Mesendoderm (in vitro differentiated cells): ENCODE measurements at regions not wholly inside any gene's neighbourhood (a gene's known extent, or its start where the extent isn't known, plus 50 kb on each side); places are given as distances from the start of the nearest gene placed in this dataset.
A peak's percentile ranks its signal among the peaks of the same experiment; 100 is the strongest.

Experiments used
- DNase-seq: peaks from one replicate; pipeline ENCODE4 v3.0.0; 2013
- H2AK5ac ChIP-seq: 2 replicates; pipeline ENCODE4 v1.6.1; 2013; ENCODE audit warnings: low read length, inconsistent platforms
- H2BK120ac ChIP-seq: 2 replicates; pipeline ENCODE4 v1.6.1; 2013; ENCODE audit warnings: low read depth, mild to moderate bottlenecking, low read length, moderate library complexity, mixed read lengths
- H2BK15ac ChIP-seq: replicated peaks from 2 replicates; pipeline ENCODE4 v1.6.1; 2013; ENCODE audit warnings: low read depth, mild to moderate bottlenecking, moderate library complexity
- H2BK5ac ChIP-seq: 2 replicates; pipeline ENCODE4 v1.6.1; 2013; ENCODE audit warnings: low read length, inconsistent platforms
- H3K18ac ChIP-seq: 2 replicates; pipeline ENCODE4 v1.6.1; 2013; ENCODE audit warnings: mild to moderate bottlenecking, low read length, mixed read lengths
- H3K23ac ChIP-seq: one replicate; pipeline ENCODE4 v1.6.1; 2013; ENCODE audit warnings: low read length
- H3K27ac ChIP-seq: 2 replicates; pipeline ENCODE4 v1.5.1; 2013; ENCODE audit warnings: low read depth, mild to moderate bottlenecking, inconsistent platforms, low read length, moderate library complexity
- H3K27me3 ChIP-seq: 2 replicates; pipeline ENCODE4 v1.6.1; 2013; ENCODE audit warnings: low read length, control low read depth, mild to moderate bottlenecking, inconsistent platforms; ENCODE audit not compliant: insufficient read depth, poor library complexity
- H3K36me3 ChIP-seq: 2 replicates; pipeline ENCODE4 v1.6.1; 2013; ENCODE audit warnings: low read length, inconsistent platforms; ENCODE audit not compliant: control insufficient read depth, insufficient read depth
- H3K4ac ChIP-seq: one replicate; pipeline ENCODE4 v1.6.1; 2013; ENCODE audit warnings: low read depth, mild to moderate bottlenecking, low read length, moderate library complexity
- H3K4me1 ChIP-seq: 2 replicates; pipeline ENCODE4 v1.6.1; 2013; ENCODE audit warnings: low read depth, low read length, inconsistent platforms; ENCODE audit not compliant: control insufficient read depth
- H3K4me2 ChIP-seq: 2 replicates; pipeline ENCODE4 v1.6.1; 2013; ENCODE audit warnings: low read length
- H3K4me3 ChIP-seq: 2 replicates; pipeline ENCODE4 v1.5.1; 2013; ENCODE audit warnings: mild to moderate bottlenecking, low read length
- H3K56ac ChIP-seq: one replicate; pipeline ENCODE4 v1.6.1; 2013; ENCODE audit warnings: low read length
- H3K79me1 ChIP-seq: 2 replicates; pipeline ENCODE4 v1.6.1; 2013; ENCODE audit warnings: low read length, inconsistent platforms
- H3K79me2 ChIP-seq: 2 replicates; pipeline ENCODE4 v1.6.1; 2013; ENCODE audit warnings: mild to moderate bottlenecking, low read length; ENCODE audit not compliant: control insufficient read depth, insufficient read depth
- H3K9ac ChIP-seq: 2 replicates; pipeline ENCODE4 v1.6.1; 2013; ENCODE audit warnings: low read length, inconsistent platforms
- H4K5ac ChIP-seq: one replicate; pipeline ENCODE4 v1.6.1; 2013; ENCODE audit warnings: low read length
- H4K8ac ChIP-seq: one replicate; pipeline ENCODE4 v1.6.1; 2013; ENCODE audit warnings: low read depth, mild to moderate bottlenecking, control low read depth, low read length, moderate library complexity
- WGBS: extraction: QIAGEN DNeasy Blood & Tissue Kit; methylation state at CpG from one replicate; pipeline ENCODE4 v1.1.7; 2013; ENCODE audit warnings: low lambda C conversion rate, missing lambda C conversion rate; ENCODE audit not compliant: insufficient coverage; ENCODE audit errors: extremely low coverage; 5-methylcytosine and 5-hydroxymethylcytosine counted together

DNA sequence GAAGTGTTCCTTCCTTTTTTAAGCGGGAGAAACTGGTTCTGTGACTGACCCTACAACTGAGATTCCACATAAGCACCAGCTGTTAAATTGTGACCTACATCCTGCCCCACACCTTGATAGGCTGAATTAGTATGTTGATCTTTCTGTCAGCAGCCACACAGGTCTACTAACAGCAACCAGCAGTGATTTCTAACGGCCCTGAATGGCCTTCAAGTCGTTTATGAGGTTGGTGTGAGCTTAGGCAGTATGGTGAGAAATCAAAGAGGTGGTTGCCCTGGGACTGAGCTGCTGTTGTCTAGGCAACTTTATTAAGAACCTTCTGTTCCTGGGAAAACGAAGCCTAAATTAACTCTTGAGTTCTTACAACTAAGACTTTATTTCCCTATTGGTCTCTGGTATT lies 197.2 kb upstream of the FSHR start:
- no peak overlapping the region for H3K18ac ChIP-seq
- H3K56ac ChIP-seq, result peak overlapping the region; percentile 2
- no peak overlapping the region for H2BK5ac ChIP-seq
- no peak overlapping the region for H3K23ac ChIP-seq
- DNase-seq, result peak; percentile 47
- no peak overlapping the region for H4K5ac ChIP-seq
- H2BK15ac ChIP-seq, result no peak overlapping the region
- H3K36me3 ChIP-seq, result no peaks in the 10 kb centered on the region
- H2BK120ac ChIP-seq, result no peak overlapping the region
- H3K4me2 ChIP-seq, result no peak overlapping the region
- no peak overlapping the region for H3K4ac ChIP-seq
- no peak overlapping the region for H3K27ac ChIP-seq
- peaks cover 2% of the 10 kb centered on the region for H3K4me1 ChIP-seq
- no peak overlapping the region for H3K4me3 ChIP-seq
- H4K8ac ChIP-seq, result no peak overlapping the region
- H3K9ac ChIP-seq, result no peak overlapping the region
- no peak overlapping the region for H2AK5ac ChIP-seq
- H3K27me3 ChIP-seq, result no peaks in the 10 kb centered on the region
- no peaks in the 10 kb centered on the region for H3K79me1 ChIP-seq
- no peaks in the 10 kb centered on the region for H3K79me2 ChIP-seq
- no CpG with 5 or more reads among the region's 4 CpGs for WGBS

DNA sequence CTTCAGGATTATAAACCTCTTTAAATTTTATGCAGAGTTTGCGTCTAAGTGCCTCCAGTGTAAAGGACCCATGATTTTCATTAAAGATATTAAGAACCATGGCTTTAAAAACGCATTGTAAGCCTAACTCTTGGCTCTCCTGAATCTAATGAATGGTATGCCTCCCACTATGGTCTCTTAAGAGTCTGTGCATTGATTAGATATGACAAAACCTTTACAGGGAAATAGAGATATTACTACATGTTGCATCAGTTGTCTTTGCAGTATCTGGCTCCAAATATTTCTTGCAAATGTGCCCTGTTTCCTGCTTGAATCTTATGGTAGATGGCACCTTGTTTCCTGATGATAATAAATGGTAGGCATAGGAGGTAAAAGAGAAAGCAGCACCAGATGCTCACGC lies 189.3 kb upstream of the FSHR start:
- WGBS, result no CpG with 5 or more reads among the region's 3 CpGs
- H2BK120ac ChIP-seq, result no peak overlapping the region
- H3K56ac ChIP-seq, result no peak overlapping the region
- no peak overlapping the region for H4K5ac ChIP-seq
- H3K79me1 ChIP-seq, result no peaks in the 10 kb centered on the region
- H3K4me3 ChIP-seq, result no peak overlapping the region
- no peak overlapping the region for H2AK5ac ChIP-seq
- H3K27ac ChIP-seq, result no peak overlapping the region
- no peak for DNase-seq
- no peak overlapping the region for H3K18ac ChIP-seq
- no peak overlapping the region for H2BK15ac ChIP-seq
- no peak overlapping the region for H3K4me2 ChIP-seq
- H3K36me3 ChIP-seq, result no peaks in the 10 kb centered on the region
- no peak overlapping the region for H4K8ac ChIP-seq
- H3K79me2 ChIP-seq, result no peaks in the 10 kb centered on the region
- no peak overlapping the region for H3K9ac ChIP-seq
- no peaks in the 10 kb centered on the region for H3K27me3 ChIP-seq
- H3K23ac ChIP-seq, result no peak overlapping the region
- H3K4ac ChIP-seq, result no peak overlapping the region
- H2BK5ac ChIP-seq, result no peak overlapping the region
- no peaks in the 10 kb centered on the region for H3K4me1 ChIP-seq

DNA sequence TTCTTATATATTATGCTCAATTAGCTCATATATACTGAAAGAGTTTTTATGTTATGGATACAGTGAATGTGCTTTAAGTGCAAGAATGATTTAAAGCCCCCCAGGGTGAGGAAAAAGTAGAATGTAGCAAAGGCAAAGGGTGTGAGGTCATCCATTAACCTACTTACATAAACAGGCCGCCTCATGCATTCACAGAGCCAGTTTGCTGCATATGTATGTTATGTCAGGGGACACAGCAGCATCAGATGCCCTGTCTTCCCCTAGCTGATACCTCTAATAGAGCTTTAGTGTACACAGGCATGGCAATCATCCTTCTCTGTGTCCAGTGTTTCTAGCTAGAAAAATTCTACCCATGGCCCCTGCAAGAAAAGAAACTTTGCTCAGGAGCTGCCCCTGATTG lies 187.8 kb upstream of the FSHR start:
- Histone ChIP-seq H3K4ac (no peak overlapping the region), H2BK5ac (no peak overlapping the region), H3K4me2 (no peak overlapping the region), H2BK120ac (no peak overlapping the region), H4K8ac (no peak overlapping the region), H3K79me1 (no peaks in the 10 kb centered on the region), H3K23ac (no peak overlapping the region), H4K5ac (no peak overlapping the region), H2AK5ac (no peak overlapping the region), H3K4me1 (no peaks in the 10 kb centered on the region), H3K27ac (no peak overlapping the region), H3K9ac (no peak overlapping the region), H3K18ac (no peak overlapping the region), H2BK15ac (no peak overlapping the region), H3K79me2 (no peaks in the 10 kb centered on the region), H3K56ac (no peak overlapping the region), H3K27me3 (no peaks in the 10 kb centered on the region), H3K36me3 (no peaks in the 10 kb centered on the region), H3K4me3 (no peak overlapping the region)
- peak; percentile 24 for DNase-seq
- WGBS, result no CpG with 5 or more reads among the region's 1 CpG

DNA sequence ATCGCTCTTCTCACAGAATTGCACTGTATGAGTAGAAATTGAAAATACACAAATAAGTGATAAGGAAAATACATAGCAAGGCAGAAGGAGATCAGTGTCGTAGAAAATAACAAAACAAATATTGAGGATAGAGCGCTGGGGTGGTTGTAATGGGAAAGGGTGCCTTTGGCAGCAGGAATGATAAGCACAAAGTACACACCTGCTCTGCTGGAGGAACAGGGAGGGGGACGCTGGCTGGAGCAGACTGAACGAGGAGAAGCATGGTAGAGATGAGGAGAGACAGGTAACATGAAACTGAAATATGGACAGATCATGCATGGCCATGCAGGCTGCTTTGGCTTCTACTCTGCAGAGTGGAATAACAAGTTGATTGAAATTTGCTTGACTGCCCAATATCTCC lies 181.2 kb upstream of the FSHR start:
- Histone ChIP-seq H3K36me3 (no peaks in the 10 kb centered on the region), H3K4me1 (peaks cover 2% of the 10 kb centered on the region)

DNA sequence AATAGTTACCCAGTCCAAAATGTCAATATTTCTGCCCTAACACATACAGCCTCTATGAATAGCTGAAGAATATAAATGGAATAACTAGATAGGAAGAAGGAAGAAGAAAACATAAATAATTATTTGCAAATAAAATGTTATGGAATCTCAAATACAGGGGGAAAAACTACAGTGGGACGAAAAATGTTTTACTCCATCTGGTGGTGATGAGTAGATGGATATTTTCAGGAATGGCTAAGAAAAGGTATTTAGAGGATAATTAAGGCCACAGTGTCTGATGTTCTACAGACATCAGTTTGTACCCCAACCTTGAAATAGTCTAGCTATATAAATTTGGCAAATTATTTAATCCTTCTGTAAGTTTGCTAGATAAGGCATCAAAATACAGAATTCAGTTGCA lies 178.1 kb upstream of the FSHR start:
- Histone ChIP-seq H4K5ac (no peak overlapping the region), H3K4me3 (no peak overlapping the region), H4K8ac (no peak overlapping the region), H2BK5ac (no peak overlapping the region), H3K36me3 (no peaks in the 10 kb centered on the region), H3K79me1 (no peaks in the 10 kb centered on the region), H3K27me3 (no peaks in the 10 kb centered on the region), H2BK120ac (no peak overlapping the region), H3K56ac (no peak overlapping the region), H3K9ac (no peak overlapping the region), H2AK5ac (no peak overlapping the region), H3K4me1 (peaks cover 2% of the 10 kb centered on the region), H2BK15ac (no peak overlapping the region), H3K27ac (no peak overlapping the region), H3K4me2 (no peak overlapping the region), H3K18ac (no peak overlapping the region), H3K79me2 (no peaks in the 10 kb centered on the region), H3K4ac (no peak overlapping the region), H3K23ac (no peak overlapping the region)
- no CpG with 5 or more reads among the region's 1 CpG for WGBS
- no peak for DNase-seq

More for the DNA sequence above, 181.2 kb upstream of the FSHR start:
- Histone ChIP-seq H3K4me3 (no peak overlapping the region), H4K5ac (no peak overlapping the region), H3K79me1 (no peaks in the 10 kb centered on the region), H2BK5ac (no peak overlapping the region), H2BK15ac (no peak overlapping the region), H3K27me3 (no peaks in the 10 kb centered on the region), H2AK5ac (no peak overlapping the region), H3K56ac (no peak overlapping the region), H3K23ac (no peak overlapping the region), H3K79me2 (no peaks in the 10 kb centered on the region), H3K9ac (no peak overlapping the region), H3K27ac (no peak overlapping the region), H3K4ac (no peak overlapping the region), H3K18ac (no peak overlapping the region), H3K4me2 (no peak overlapping the region), H4K8ac (no peak overlapping the region), H2BK120ac (no peak overlapping the region)
- WGBS, result no CpG with 5 or more reads among the region's 5 CpGs
- no peak for DNase-seq

DNA sequence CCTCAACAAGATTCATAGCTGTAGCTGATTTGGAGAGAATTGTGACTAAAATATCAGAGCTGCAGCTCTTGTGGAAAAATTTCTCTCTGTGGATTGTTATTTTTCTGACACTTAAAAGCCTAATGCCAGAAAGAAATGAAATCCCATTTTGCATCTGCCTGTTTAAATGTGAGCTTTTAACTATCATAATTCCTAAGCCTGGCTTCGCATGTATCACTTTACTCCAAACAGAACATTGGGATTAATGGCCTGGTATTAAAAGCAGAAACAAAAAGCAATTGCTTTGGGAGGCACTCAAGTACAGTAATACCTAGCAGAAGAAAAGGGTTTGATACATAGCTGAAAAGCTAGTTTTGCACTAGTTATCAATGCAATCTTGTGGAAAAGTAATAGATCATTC lies 164.2 kb upstream of the FSHR start:
- Histone ChIP-seq H4K8ac (no peak overlapping the region), H2BK15ac (no peak overlapping the region), H3K4ac (no peak overlapping the region), H3K4me3 (no peak overlapping the region), H2BK120ac (no peak overlapping the region), H3K27ac (no peak overlapping the region), H3K23ac (no peak overlapping the region), H2BK5ac (no peak overlapping the region), H3K4me2 (no peak overlapping the region), H3K4me1 (no peaks in the 10 kb centered on the region), H3K79me1 (no peaks in the 10 kb centered on the region), H3K79me2 (no peaks in the 10 kb centered on the region), H3K9ac (no peak overlapping the region), H4K5ac (no peak overlapping the region), H3K18ac (no peak overlapping the region), H3K36me3 (no peaks in the 10 kb centered on the region), H3K27me3 (no peaks in the 10 kb centered on the region), H2AK5ac (no peak overlapping the region), H3K56ac (no peak overlapping the region)
- no peak for DNase-seq
- WGBS, result no CpG with 5 or more reads among the region's 1 CpG
